Uterus (tissue), 2 donors: ENCODE measurements at regions not wholly inside any gene's neighbourhood (a gene's known extent, or its start where the extent isn't known, plus 50 kb on each side); places are given as distances from the start of the nearest gene placed in this dataset.

Source experiments
- POLR2A ChIP-seq, 2 donors: fragments of 450-650 bp; IDR thresholded peaks; one replicate each; pipeline ENCODE4 v1.6.1; 2016; ENCODE audit warnings: antibody characterized with exemption in 2 of 2, mild to moderate bottlenecking in 1 of 2, moderate library complexity in 1 of 2
- TF ChIP-seq, protein P1 (sequence below), 4 experiments: fragments of 200-600 bp in 2 of 4; fragments of 450-650 bp in 2 of 4; sonication (generic) in 2 of 4; IDR thresholded peaks; one replicate each; pipeline ENCODE4 v1.5.1; 2016 to 2019; ENCODE audit warnings: antibody characterized with exemption in 4 of 4, mild to moderate bottlenecking in 2 of 4, moderate library complexity in 1 of 4

DNA sequence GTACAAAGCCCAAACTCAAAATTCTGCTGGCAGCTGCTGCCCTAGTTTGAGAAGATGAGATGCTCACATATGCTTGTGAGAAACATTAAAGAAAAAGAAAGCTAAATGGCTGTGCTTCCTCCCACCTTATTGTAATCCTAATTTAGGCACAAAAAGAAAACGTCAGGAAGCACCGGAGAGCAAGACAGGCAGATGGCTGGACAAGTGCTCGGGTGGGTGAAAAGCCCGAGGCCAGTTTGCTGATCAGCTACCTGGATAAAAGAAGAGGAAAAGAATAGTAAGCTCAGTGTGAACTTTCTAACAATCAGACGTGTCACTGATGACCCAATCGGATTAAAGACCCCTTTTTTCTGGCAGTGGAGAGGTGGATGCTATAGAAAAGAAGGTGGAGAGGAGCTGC lies 368.0 kb upstream of the ATP10A start:
- TF ChIP-seq, protein P1, sequence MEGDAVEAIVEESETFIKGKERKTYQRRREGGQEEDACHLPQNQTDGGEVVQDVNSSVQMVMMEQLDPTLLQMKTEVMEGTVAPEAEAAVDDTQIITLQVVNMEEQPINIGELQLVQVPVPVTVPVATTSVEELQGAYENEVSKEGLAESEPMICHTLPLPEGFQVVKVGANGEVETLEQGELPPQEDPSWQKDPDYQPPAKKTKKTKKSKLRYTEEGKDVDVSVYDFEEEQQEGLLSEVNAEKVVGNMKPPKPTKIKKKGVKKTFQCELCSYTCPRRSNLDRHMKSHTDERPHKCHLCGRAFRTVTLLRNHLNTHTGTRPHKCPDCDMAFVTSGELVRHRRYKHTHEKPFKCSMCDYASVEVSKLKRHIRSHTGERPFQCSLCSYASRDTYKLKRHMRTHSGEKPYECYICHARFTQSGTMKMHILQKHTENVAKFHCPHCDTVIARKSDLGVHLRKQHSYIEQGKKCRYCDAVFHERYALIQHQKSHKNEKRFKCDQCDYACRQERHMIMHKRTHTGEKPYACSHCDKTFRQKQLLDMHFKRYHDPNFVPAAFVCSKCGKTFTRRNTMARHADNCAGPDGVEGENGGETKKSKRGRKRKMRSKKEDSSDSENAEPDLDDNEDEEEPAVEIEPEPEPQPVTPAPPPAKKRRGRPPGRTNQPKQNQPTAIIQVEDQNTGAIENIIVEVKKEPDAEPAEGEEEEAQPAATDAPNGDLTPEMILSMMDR (IDR thresholded peaks at IDR 0.05): no peak
- TF ChIP-seq POLR2A (IDR thresholded peaks at IDR 0.05): no peak
